ENCODE measurements at regions not wholly inside any gene's neighbourhood (a gene's known extent, or its start where the extent isn't known, plus 50 kb on each side); places are given as distances from the start of the nearest gene placed in this dataset.

DNA sequence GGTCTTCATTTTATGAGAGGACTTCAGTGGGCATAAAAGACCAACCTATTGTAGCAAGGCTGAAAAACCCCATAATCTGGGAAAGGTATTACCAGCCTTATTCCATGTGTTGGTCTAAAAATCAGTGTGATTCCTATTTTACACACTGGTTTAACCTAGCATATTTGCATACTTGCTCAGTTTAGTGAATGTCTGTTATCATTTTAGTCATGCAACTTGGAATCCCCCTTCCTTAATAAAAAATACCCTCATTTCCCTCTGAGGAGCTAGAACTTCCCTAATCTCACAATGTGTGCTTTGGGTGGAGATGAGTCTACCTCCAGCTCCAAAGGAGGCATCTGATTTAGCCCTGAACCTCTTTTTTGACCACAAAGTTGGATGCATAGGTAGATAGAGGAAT, 312.8 kb upstream of the SORCS1 start:
- H3K27me3 ChIP-seq (replicated peaks in 2 of 5; ENCODE audit: control insufficient read depth in 4 of 5, insufficient read depth in 5 of 5, low read length in 4 of 5): no peaks in the 10 kb centered on the region
- POLR2A ChIA-PET: no interaction called here
- H3K36me3 ChIP-seq (ENCODE audit: control insufficient read depth in 4 of 4, insufficient read depth in 4 of 4, low read length in 3 of 4): no peaks in the 10 kb centered on the region
- H3K9me3 ChIP-seq (ENCODE audit: control extremely low read depth in 1 of 5, control insufficient read depth in 4 of 5, insufficient read depth in 2 of 5, low read depth in 1 of 5, low read length in 4 of 5): no peaks in the 10 kb centered on the region
- no peak overlapping the region for H3K4me3 ChIP-seq (ENCODE audit: control insufficient read depth in 1 of 7, extremely low read depth in 1 of 7, insufficient read depth in 4 of 7, low read depth in 2 of 7, low read length in 6 of 7)
- no peak for DNase-seq
- H3K27ac ChIP-seq (ENCODE audit: insufficient read depth in 1 of 2, low read depth in 1 of 2, low read length in 2 of 2, poor library complexity in 1 of 2, severe bottlenecking in 2 of 2): no peak overlapping the region
- H3K4me1 ChIP-seq (ENCODE audit: control extremely low read depth in 1 of 4, control insufficient read depth in 4 of 4, insufficient read depth in 4 of 4, low read length in 3 of 4): no peaks in the 10 kb centered on the region
- CTCF ChIA-PET: no interaction called here

DNA sequence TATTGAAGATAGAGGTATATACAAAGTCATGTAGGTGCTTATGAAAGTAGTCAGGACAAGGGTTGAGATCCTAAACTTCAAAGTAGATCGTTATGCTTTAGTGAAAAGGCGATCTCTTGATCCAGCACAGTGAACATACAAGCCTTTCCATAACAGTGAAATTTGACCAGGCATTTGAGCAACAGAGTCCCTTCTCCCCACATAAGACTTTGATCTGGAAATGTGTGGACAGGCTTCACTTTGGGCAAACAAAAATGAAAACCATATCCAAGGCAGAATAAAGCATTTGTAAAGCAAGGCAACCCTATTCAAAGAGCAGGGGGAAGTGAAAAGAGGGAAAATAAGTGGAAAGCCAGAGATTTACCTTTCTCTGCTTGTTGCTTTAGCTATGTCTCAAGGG, 311.9 kb upstream of the SORCS1 start:
- CTCF ChIA-PET: no interaction called here
- no peak for DNase-seq
- H3K27me3 ChIP-seq (replicated peaks in 2 of 5; ENCODE audit: control insufficient read depth in 4 of 5, insufficient read depth in 5 of 5, low read length in 4 of 5): no peaks in the 10 kb centered on the region

DNA sequence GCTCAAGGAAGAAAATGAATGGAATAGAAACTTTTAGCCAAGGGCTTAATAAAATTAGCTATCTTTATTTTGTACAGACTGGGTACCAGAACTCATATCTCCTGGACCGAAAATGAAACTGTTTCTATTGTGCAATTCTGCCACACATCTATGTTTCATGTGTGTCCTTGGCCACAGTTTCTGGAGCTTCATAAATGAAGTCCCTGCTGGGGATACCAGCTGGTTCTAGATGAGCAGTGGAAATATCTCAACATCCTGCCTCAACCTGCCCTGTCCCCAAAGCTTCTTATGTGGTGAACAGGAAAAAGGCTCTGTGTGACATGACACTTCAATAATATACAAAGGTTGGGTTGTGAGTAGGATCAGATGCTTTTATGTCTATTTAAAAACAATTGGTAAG, 310.1 kb upstream of the SORCS1 start:
- H3K27ac ChIP-seq (ENCODE audit: insufficient read depth in 1 of 2, low read depth in 1 of 2, low read length in 2 of 2, poor library complexity in 1 of 2, severe bottlenecking in 2 of 2): no peak overlapping the region
- H3K9me3 ChIP-seq (ENCODE audit: control extremely low read depth in 1 of 5, control insufficient read depth in 4 of 5, insufficient read depth in 2 of 5, low read depth in 1 of 5, low read length in 4 of 5): no peaks in the 10 kb centered on the region
- DNase-seq: no peak
- no peaks in the 10 kb centered on the region for H3K36me3 ChIP-seq (ENCODE audit: control insufficient read depth in 4 of 4, insufficient read depth in 4 of 4, low read length in 3 of 4)
- H3K4me1 ChIP-seq (ENCODE audit: control extremely low read depth in 1 of 4, control insufficient read depth in 4 of 4, insufficient read depth in 4 of 4, low read length in 3 of 4): no peaks in the 10 kb centered on the region
- POLR2A ChIA-PET: no interaction called here
- CTCF ChIA-PET: no interaction called here
- no peaks in the 10 kb centered on the region for H3K27me3 ChIP-seq (replicated peaks in 2 of 5; ENCODE audit: control insufficient read depth in 4 of 5, insufficient read depth in 5 of 5, low read length in 4 of 5)
- WGBS (ENCODE audit: insufficient coverage): 100% methylated on average over 1 of the region's 1 CpG
- H3K4me3 ChIP-seq (ENCODE audit: control insufficient read depth in 1 of 7, extremely low read depth in 1 of 7, insufficient read depth in 4 of 7, low read depth in 2 of 7, low read length in 6 of 7): no peak overlapping the region

More for the DNA sequence above, 311.9 kb upstream of the SORCS1 start:
- WGBS (ENCODE audit: insufficient coverage): 100% methylated on average over 2 of the region's 2 CpGs
- Histone ChIP-seq H3K27ac (ENCODE audit: insufficient read depth in 1 of 2, low read depth in 1 of 2, low read length in 2 of 2, poor library complexity in 1 of 2, severe bottlenecking in 2 of 2) (no peak overlapping the region), H3K9me3 (ENCODE audit: control extremely low read depth in 1 of 5, control insufficient read depth in 4 of 5, insufficient read depth in 2 of 5, low read depth in 1 of 5, low read length in 4 of 5) (no peaks in the 10 kb centered on the region), H3K4me3 (ENCODE audit: control insufficient read depth in 1 of 7, extremely low read depth in 1 of 7, insufficient read depth in 4 of 7, low read depth in 2 of 7, low read length in 6 of 7) (no peak overlapping the region), H3K4me1 (ENCODE audit: control extremely low read depth in 1 of 4, control insufficient read depth in 4 of 4, insufficient read depth in 4 of 4, low read length in 3 of 4) (no peaks in the 10 kb centered on the region), H3K36me3 (ENCODE audit: control insufficient read depth in 4 of 4, insufficient read depth in 4 of 4, low read length in 3 of 4) (no peaks in the 10 kb centered on the region)
- POLR2A ChIA-PET: no interaction called here

DNA sequence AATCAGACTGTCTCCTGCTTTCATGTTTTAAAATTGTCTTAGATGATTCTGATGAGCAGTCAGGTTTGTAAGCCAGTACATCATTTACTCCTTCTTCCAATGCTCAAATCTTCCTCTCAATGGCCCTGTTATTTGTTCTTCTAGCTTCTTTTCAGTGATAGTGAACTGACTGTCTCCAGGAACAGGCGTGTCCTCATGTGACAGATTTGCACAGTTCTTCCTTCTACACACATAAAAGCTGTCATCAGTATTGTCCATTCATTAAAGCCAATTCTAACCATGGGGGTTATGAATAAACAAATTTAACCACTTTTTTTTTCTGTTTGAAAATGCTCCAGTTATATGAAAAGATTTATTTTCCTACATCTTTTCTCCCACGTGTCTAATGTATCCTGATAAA, 308.7 kb upstream of the SORCS1 start:
- no peaks in the 10 kb centered on the region for H3K36me3 ChIP-seq (ENCODE audit: control insufficient read depth in 4 of 4, insufficient read depth in 4 of 4, low read length in 3 of 4)
- H3K27ac ChIP-seq (ENCODE audit: insufficient read depth in 1 of 2, low read depth in 1 of 2, low read length in 2 of 2, poor library complexity in 1 of 2, severe bottlenecking in 2 of 2): no peak overlapping the region
- H3K4me1 ChIP-seq (ENCODE audit: control extremely low read depth in 1 of 4, control insufficient read depth in 4 of 4, insufficient read depth in 4 of 4, low read length in 3 of 4): no peaks in the 10 kb centered on the region
- no peak for DNase-seq
- H3K4me3 ChIP-seq (ENCODE audit: control insufficient read depth in 1 of 7, extremely low read depth in 1 of 7, insufficient read depth in 4 of 7, low read depth in 2 of 7, low read length in 6 of 7): no peak overlapping the region
- CTCF ChIA-PET: no interaction called here
- H3K27me3 ChIP-seq (replicated peaks in 2 of 5; ENCODE audit: control insufficient read depth in 4 of 5, insufficient read depth in 5 of 5, low read length in 4 of 5): no peaks in the 10 kb centered on the region
- WGBS (ENCODE audit: insufficient coverage): 90% methylated on average over 2 of the region's 2 CpGs
- POLR2A ChIA-PET: no interaction called here
- H3K9me3 ChIP-seq (ENCODE audit: control extremely low read depth in 1 of 5, control insufficient read depth in 4 of 5, insufficient read depth in 2 of 5, low read depth in 1 of 5, low read length in 4 of 5): no peaks in the 10 kb centered on the region

DNA sequence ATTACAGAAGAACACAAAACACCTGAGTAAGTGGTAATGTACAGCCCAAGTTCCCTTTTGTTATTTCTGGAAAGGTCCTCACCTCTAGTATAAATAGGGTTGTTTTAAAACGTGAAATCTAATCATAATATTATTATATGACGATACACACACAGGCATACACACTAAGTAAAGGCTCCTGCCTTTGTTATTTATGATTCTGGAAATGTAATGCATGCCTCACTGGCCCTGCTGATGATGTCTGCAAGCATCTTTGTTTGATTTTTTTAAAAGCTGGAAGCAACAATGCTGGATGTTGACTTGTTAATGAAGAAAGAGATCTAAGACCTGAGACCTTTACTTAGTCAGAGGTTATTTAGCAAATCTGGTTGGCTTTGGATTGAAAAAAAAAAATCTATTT, 307.4 kb upstream of the SORCS1 start:
- no peak for DNase-seq
- H3K27ac ChIP-seq (ENCODE audit: insufficient read depth in 1 of 2, low read depth in 1 of 2, low read length in 2 of 2, poor library complexity in 1 of 2, severe bottlenecking in 2 of 2): no peak overlapping the region
- WGBS (ENCODE audit: insufficient coverage): no CpG with 5 or more reads among the region's 2 CpGs
- no peaks in the 10 kb centered on the region for H3K27me3 ChIP-seq (replicated peaks in 2 of 5; ENCODE audit: control insufficient read depth in 4 of 5, insufficient read depth in 5 of 5, low read length in 4 of 5)
- no peaks in the 10 kb centered on the region for H3K4me1 ChIP-seq (ENCODE audit: control extremely low read depth in 1 of 4, control insufficient read depth in 4 of 4, insufficient read depth in 4 of 4, low read length in 3 of 4)
- H3K9me3 ChIP-seq (ENCODE audit: control extremely low read depth in 1 of 5, control insufficient read depth in 4 of 5, insufficient read depth in 2 of 5, low read depth in 1 of 5, low read length in 4 of 5): no peaks in the 10 kb centered on the region
- POLR2A ChIA-PET: no interaction called here
- CTCF ChIA-PET: no interaction called here
- H3K4me3 ChIP-seq (ENCODE audit: control insufficient read depth in 1 of 7, extremely low read depth in 1 of 7, insufficient read depth in 4 of 7, low read depth in 2 of 7, low read length in 6 of 7): no peak overlapping the region
- H3K36me3 ChIP-seq (ENCODE audit: control insufficient read depth in 4 of 4, insufficient read depth in 4 of 4, low read length in 3 of 4): no peaks in the 10 kb centered on the region

DNA sequence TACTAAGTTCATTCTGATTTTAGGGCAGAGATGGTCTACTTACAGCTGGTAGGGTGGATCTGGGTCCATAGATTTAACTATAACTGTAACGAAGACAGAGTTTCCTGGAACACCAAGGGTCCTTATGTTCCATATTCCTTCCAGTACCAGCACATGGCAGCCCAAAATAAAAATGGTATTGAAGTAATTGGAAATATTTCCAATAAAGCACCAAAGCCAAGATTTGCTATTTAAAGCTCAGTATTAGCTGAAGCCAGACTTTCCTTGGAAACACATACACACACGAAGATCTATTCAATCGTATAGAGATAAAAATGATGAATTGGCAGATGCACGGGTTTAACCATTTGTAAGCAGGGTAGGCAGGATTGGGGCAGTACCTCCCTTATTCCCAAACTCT, 289.1 kb upstream of the SORCS1 start:
- WGBS (ENCODE audit: insufficient coverage): no CpG with 5 or more reads among the region's 4 CpGs
- CTCF ChIA-PET: no interaction called here
- DNase-seq: no peak
- Histone ChIP-seq H3K4me1 (ENCODE audit: control extremely low read depth in 1 of 4, control insufficient read depth in 4 of 4, insufficient read depth in 4 of 4, low read length in 3 of 4) (no peaks in the 10 kb centered on the region), H3K27ac (ENCODE audit: insufficient read depth in 1 of 2, low read depth in 1 of 2, low read length in 2 of 2, poor library complexity in 1 of 2, severe bottlenecking in 2 of 2) (no peak overlapping the region), H3K36me3 (ENCODE audit: control insufficient read depth in 4 of 4, insufficient read depth in 4 of 4, low read length in 3 of 4) (no peaks in the 10 kb centered on the region), H3K9me3 (ENCODE audit: control extremely low read depth in 1 of 5, control insufficient read depth in 4 of 5, insufficient read depth in 2 of 5, low read depth in 1 of 5, low read length in 4 of 5) (no peaks in the 10 kb centered on the region), H3K4me3 (ENCODE audit: control insufficient read depth in 1 of 7, extremely low read depth in 1 of 7, insufficient read depth in 4 of 7, low read depth in 2 of 7, low read length in 6 of 7) (no peak overlapping the region), H3K27me3 (replicated peaks in 2 of 5; ENCODE audit: control insufficient read depth in 4 of 5, insufficient read depth in 5 of 5, low read length in 4 of 5) (no peaks in the 10 kb centered on the region)
- POLR2A ChIA-PET: no interaction called here

DNA sequence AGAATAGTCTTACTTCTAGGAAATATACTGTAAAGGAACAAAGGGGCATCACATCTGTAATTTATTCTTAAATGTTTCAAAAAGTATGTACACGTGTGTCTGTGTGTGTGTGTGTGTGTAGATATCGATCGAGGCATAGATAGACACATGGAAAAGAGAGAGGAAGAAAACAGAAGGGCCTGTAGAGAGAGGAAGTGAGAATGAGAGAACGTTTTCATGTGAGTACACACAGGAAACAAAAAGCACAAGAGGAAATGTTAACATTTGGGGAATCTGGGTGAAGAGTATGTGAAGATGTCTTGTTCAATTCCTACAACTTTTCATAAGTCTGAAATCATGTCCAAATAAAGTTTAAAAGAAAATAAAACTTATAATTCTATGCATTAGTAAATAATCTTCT, 286.5 kb upstream of the SORCS1 start:
- no peaks in the 10 kb centered on the region for H3K36me3 ChIP-seq (ENCODE audit: control insufficient read depth in 4 of 4, insufficient read depth in 4 of 4, low read length in 3 of 4)
- no peak overlapping the region for H3K4me3 ChIP-seq (ENCODE audit: control insufficient read depth in 1 of 7, extremely low read depth in 1 of 7, insufficient read depth in 4 of 7, low read depth in 2 of 7, low read length in 6 of 7)
- H3K27ac ChIP-seq (ENCODE audit: insufficient read depth in 1 of 2, low read depth in 1 of 2, low read length in 2 of 2, poor library complexity in 1 of 2, severe bottlenecking in 2 of 2): no peak overlapping the region
- no peaks in the 10 kb centered on the region for H3K4me1 ChIP-seq (ENCODE audit: control extremely low read depth in 1 of 4, control insufficient read depth in 4 of 4, insufficient read depth in 4 of 4, low read length in 3 of 4)
- DNase-seq: no peak
- ChIA-PET POLR2A (no interaction called here), CTCF (no interaction called here)
- no peaks in the 10 kb centered on the region for H3K9me3 ChIP-seq (ENCODE audit: control extremely low read depth in 1 of 5, control insufficient read depth in 4 of 5, insufficient read depth in 2 of 5, low read depth in 1 of 5, low read length in 4 of 5)
- 92% methylated on average over 2 of the region's 4 CpGs for WGBS (ENCODE audit: insufficient coverage)
- H3K27me3 ChIP-seq (replicated peaks in 2 of 5; ENCODE audit: control insufficient read depth in 4 of 5, insufficient read depth in 5 of 5, low read length in 4 of 5): no peaks in the 10 kb centered on the region

DNA sequence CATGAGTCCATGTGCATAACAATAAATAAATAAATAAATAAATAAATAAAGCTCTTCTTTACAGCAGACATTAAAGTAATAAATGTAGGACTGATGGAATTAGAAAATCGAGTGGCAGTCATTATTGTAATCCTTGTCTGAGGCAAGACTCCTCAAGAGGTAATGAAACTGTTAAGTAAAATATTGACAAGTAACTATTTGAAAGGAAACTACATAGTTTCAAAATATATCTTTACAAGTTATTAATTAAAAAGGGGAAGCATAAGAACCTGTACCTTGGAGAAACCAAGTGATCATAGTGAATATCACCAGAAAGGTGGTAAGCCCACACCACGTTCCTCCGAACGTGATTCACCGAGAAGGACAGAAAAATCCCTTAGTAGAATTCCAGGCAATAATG, 285.6 kb upstream of the SORCS1 start:
- POLR2A ChIA-PET: no interaction called here

More for the DNA sequence above, 285.6 kb upstream of the SORCS1 start:
- no peak for DNase-seq
- no peaks in the 10 kb centered on the region for H3K9me3 ChIP-seq (ENCODE audit: control extremely low read depth in 1 of 5, control insufficient read depth in 4 of 5, insufficient read depth in 2 of 5, low read depth in 1 of 5, low read length in 4 of 5)
- no peaks in the 10 kb centered on the region for H3K4me1 ChIP-seq (ENCODE audit: control extremely low read depth in 1 of 4, control insufficient read depth in 4 of 4, insufficient read depth in 4 of 4, low read length in 3 of 4)
- 100% methylated on average over 2 of the region's 5 CpGs for WGBS (ENCODE audit: insufficient coverage)
- CTCF ChIA-PET: no interaction called here
- H3K27ac ChIP-seq (ENCODE audit: insufficient read depth in 1 of 2, low read depth in 1 of 2, low read length in 2 of 2, poor library complexity in 1 of 2, severe bottlenecking in 2 of 2): no peak overlapping the region
- H3K27me3 ChIP-seq (replicated peaks in 2 of 5; ENCODE audit: control insufficient read depth in 4 of 5, insufficient read depth in 5 of 5, low read length in 4 of 5): no peaks in the 10 kb centered on the region
- H3K36me3 ChIP-seq (ENCODE audit: control insufficient read depth in 4 of 4, insufficient read depth in 4 of 4, low read length in 3 of 4): no peaks in the 10 kb centered on the region
- H3K4me3 ChIP-seq (ENCODE audit: control insufficient read depth in 1 of 7, extremely low read depth in 1 of 7, insufficient read depth in 4 of 7, low read depth in 2 of 7, low read length in 6 of 7): no peak overlapping the region

Data from common myeloid progenitor, CD34-positive (primary cell).